Neural cell (in vitro differentiated cells): ENCODE measurements at regions not wholly inside any gene's neighbourhood (a gene's known extent, or its start where the extent isn't known, plus 50 kb on each side); places are given as distances from the start of the nearest gene placed in this dataset.

Experiments
- H2AFZ ChIP-seq: fragments of 200-600, 300-800 bp; sonication (generic), shearing (Covaris generic); 2 replicates; pipeline ENCODE4 v1.6.0; 2014; ENCODE audit warnings: low read depth, mild to moderate bottlenecking, antibody characterized with exemption, low read length, moderate library complexity
- H3F3A ChIP-seq: fragments of 200-600 bp; shearing (Covaris generic); 2 replicates; pipeline ENCODE4 v1.6.1; 2016; ENCODE audit warnings: mild to moderate bottlenecking, moderate library complexity, mixed read lengths, antibody characterized with exemption, low read length; ENCODE audit not compliant: insufficient read depth, poor library complexity, severe bottlenecking
- H3K27ac ChIP-seq: fragments of 200-600, 300-800 bp; sonication (generic), shearing (Covaris generic); 2 replicates; pipeline ENCODE4 v1.5.1; 2014; ENCODE audit warnings: mild to moderate bottlenecking, low read length, moderate library complexity
- H3K27me3 ChIP-seq: fragments of 300-800, 200-600 bp; sonication (generic), shearing (Covaris generic); 2 replicates; pipeline ENCODE4 v1.6.0; 2014; ENCODE audit warnings: mild to moderate bottlenecking, low read depth, low read length, moderate library complexity; ENCODE audit not compliant: insufficient read depth
- H3K36me3 ChIP-seq: fragments of 300-800, 200-600 bp; sonication (generic), shearing (Covaris generic); 2 replicates; pipeline ENCODE4 v1.5.1; 2014; ENCODE audit warnings: mild to moderate bottlenecking, antibody characterized with exemption, low read length, moderate library complexity; ENCODE audit not compliant: insufficient read depth
- H3K4me2 ChIP-seq: fragments of 300-800, 200-600 bp; sonication (generic), shearing (Covaris generic); 2 replicates; pipeline ENCODE4 v1.6.0; 2014; ENCODE audit warnings: mild to moderate bottlenecking, low read length
- H3K4me3 ChIP-seq: fragments of 300-800, 200-600 bp; sonication (generic), shearing (Covaris generic); 2 replicates; pipeline ENCODE4 v1.5.1; 2014; ENCODE audit warnings: mild to moderate bottlenecking, low read length, moderate library complexity
- H3K79me2 ChIP-seq: fragments of 200-600 bp; shearing (Covaris generic); replicated peaks from 2 replicates; pipeline ENCODE4 v1.6.0; 2014; ENCODE audit warnings: mild to moderate bottlenecking, low read length, moderate library complexity; ENCODE audit not compliant: insufficient read depth
- H3K9ac ChIP-seq: fragments of 300-800, 200-600 bp; sonication (generic), shearing (Covaris generic); 2 replicates; pipeline ENCODE4 v1.6.1; 2016; ENCODE audit warnings: mild to moderate bottlenecking, low read length, mixed read lengths
- H3K9me2 ChIP-seq: fragments of 200-600 bp; shearing (Covaris generic); 2 replicates; pipeline ENCODE4 v1.6.1; 2016; ENCODE audit warnings: mild to moderate bottlenecking, low read length, mixed read lengths; ENCODE audit not compliant: insufficient read depth
- H3K9me3 ChIP-seq: fragments of 200-600, 300-800 bp; sonication (generic), shearing (Covaris generic); 2 replicates; pipeline ENCODE4 v1.6.1; 2016; ENCODE audit warnings: mild to moderate bottlenecking, mixed run types, low read length, moderate library complexity, mixed read lengths
- H4K20me1 ChIP-seq: fragments of 200-600 bp; shearing (Covaris generic); 2 replicates; pipeline ENCODE4 v1.6.1; 2016; ENCODE audit warnings: mild to moderate bottlenecking, mixed run types; ENCODE audit not compliant: insufficient read depth
- CTCF ChIP-seq: fragments of 450-650 bp; IDR thresholded peaks from 2 replicates; pipeline ENCODE4 v1.5.1; 2014; ENCODE audit warnings: antibody characterized with exemption, mild to moderate bottlenecking, moderate library complexity; ENCODE audit not compliant: poor library complexity, severe bottlenecking
- EP300 ChIP-seq: fragments of 450-650 bp; conservative IDR thresholded peaks from 2 replicates; pipeline ENCODE4 v1.6.1; 2014; ENCODE audit warnings: antibody characterized with exemption, mild to moderate bottlenecking, moderate library complexity; ENCODE audit not compliant: poor library complexity, severe bottlenecking
- EZH2 ChIP-seq: fragments of 200-600, 300-800 bp; shearing (Covaris generic), sonication (generic); IDR thresholded peaks from 2 replicates; pipeline ENCODE4 v1.6.1; 2014; ENCODE audit warnings: antibody characterized with exemption, low read length, borderline replicate concordance, mild to moderate bottlenecking; ENCODE audit not compliant: insufficient read depth, poor library complexity, severe bottlenecking
- MXI1 ChIP-seq: fragments of 450-650 bp; conservative IDR thresholded peaks from 2 replicates; pipeline ENCODE4 v1.6.1; 2014; ENCODE audit warnings: antibody characterized with exemption, mild to moderate bottlenecking; ENCODE audit not compliant: poor library complexity, severe bottlenecking
- POLR2AphosphoS5 ChIP-seq: IDR thresholded peaks from 2 replicates; pipeline ENCODE4 v1.6.1; 2012
- RAD21 ChIP-seq: fragments of 450-650 bp; conservative IDR thresholded peaks from 2 replicates; pipeline ENCODE4 v1.6.1; 2014; ENCODE audit warnings: antibody characterized with exemption, mild to moderate bottlenecking, moderate library complexity
- REST ChIP-seq: IDR thresholded peaks from 2 replicates; pipeline ENCODE4 v1.6.1; 2012; ENCODE audit warnings: borderline replicate concordance
- SMC3 ChIP-seq: fragments of 450-650 bp; conservative IDR thresholded peaks from 2 replicates; pipeline ENCODE4 v1.6.1; 2014; ENCODE audit warnings: antibody characterized with exemption, mild to moderate bottlenecking, moderate library complexity; ENCODE audit not compliant: poor library complexity
- TAF1 ChIP-seq: IDR thresholded peaks from 2 replicates; pipeline ENCODE4 v1.6.1; 2012; ENCODE audit warnings: low read depth

- no peaks in the 10 kb centered on the region for H3K27me3 ChIP-seq
- no peak overlapping the region for H2AFZ ChIP-seq
- H3K9me3 ChIP-seq: no peaks in the 10 kb centered on the region
- H3K9ac ChIP-seq: no peak overlapping the region
- no peak overlapping the region for H3K4me3 ChIP-seq
- H3K79me2 ChIP-seq: no peaks in the 10 kb centered on the region
- H4K20me1 ChIP-seq: no peaks in the 10 kb centered on the region
- H3K9me2 ChIP-seq: no peaks in the 10 kb centered on the region
- no peaks in the 10 kb centered on the region for H3K36me3 ChIP-seq
- H3K4me2 ChIP-seq: no peak overlapping the region
- TF ChIP-seq TAF1 (no peak), REST (no peak), CTCF (no peak)
- H3K27ac ChIP-seq: no peak overlapping the region
- no peaks in the 10 kb centered on the region for H3F3A ChIP-seq
Measured at GRCh38 chr4:162349395-162349794, 185.6 kb upstream of the FSTL5 start.

DNA sequence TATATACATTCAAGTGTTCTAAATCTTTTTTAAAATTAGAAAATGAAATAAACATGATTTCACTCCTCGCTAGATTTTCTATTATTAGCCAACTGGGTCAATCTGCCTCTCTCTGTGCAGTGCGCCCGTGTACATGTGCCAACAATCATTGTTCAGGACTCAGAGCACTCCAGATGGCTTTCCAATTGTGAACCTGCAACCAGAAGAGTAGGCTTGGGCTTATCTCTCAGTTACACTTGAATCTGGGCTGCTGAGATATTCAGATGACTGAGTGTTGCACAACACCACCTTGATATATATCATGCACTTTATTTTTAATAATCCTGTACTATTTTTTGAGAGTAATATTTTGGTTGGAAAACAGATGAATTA, 184.0 kb upstream of the FSTL5 start:
- H3K27ac ChIP-seq: no peak overlapping the region
- no peak overlapping the region for H3K4me2 ChIP-seq
- H3K9me2 ChIP-seq: no peaks in the 10 kb centered on the region
- no peak overlapping the region for H2AFZ ChIP-seq
- H4K20me1 ChIP-seq: no peaks in the 10 kb centered on the region
- no peak for TF ChIP-seq TAF1
- TF ChIP-seq REST: no peak
- no peak for TF ChIP-seq EZH2
- TF ChIP-seq POLR2AphosphoS5: no peak
- no peak for TF ChIP-seq SMC3
- no peak for TF ChIP-seq CTCF
- TF ChIP-seq EP300: no peak
- TF ChIP-seq MXI1: no peak
- TF ChIP-seq RAD21: no peak
- H3K79me2 ChIP-seq: no peaks in the 10 kb centered on the region
- H3K9me3 ChIP-seq: no peaks in the 10 kb centered on the region
- H3K9ac ChIP-seq: no peak overlapping the region
- no peaks in the 10 kb centered on the region for H3F3A ChIP-seq
- H3K4me3 ChIP-seq: no peak overlapping the region
- no peaks in the 10 kb centered on the region for H3K36me3 ChIP-seq
- H3K27me3 ChIP-seq: no peaks in the 10 kb centered on the region
